T-helper 2 cell treated with Interferon-gamma antibody and Interleukin-4, amounts not matched to agents 5 μg/mL and 100 μg/mL, for 36 hours (primary cell): ENCODE measurements at regions not wholly inside any gene's neighbourhood (a gene's known extent, or its start where the extent isn't known, plus 50 kb on each side); places are given as distances from the start of the nearest gene placed in this dataset.
A peak's percentile ranks its signal among the peaks of the same experiment; 100 is the strongest.

Experiments
- DNase-seq: peaks from one replicate; pipeline ENCODE4 v3.0.0; 2021; ENCODE audit warnings: low spot score
- H3K27ac Mint-ChIP-seq: one replicate; pipeline ENCODE4 v1.8.0; 2021; ENCODE audit warnings: mild to moderate bottlenecking, mixed read lengths
- H3K27me3 Mint-ChIP-seq: one replicate; pipeline ENCODE4 v1.8.0; 2021; ENCODE audit warnings: low read depth, mixed read lengths
- H3K36me3 Mint-ChIP-seq: one replicate; pipeline ENCODE4 v1.8.0; 2021; ENCODE audit warnings: low read depth, mixed read lengths
- H3K4me1 Mint-ChIP-seq: one replicate; pipeline ENCODE4 v1.8.0; 2021; ENCODE audit warnings: low read depth, mixed read lengths
- H3K4me3 Mint-ChIP-seq: one replicate; pipeline ENCODE4 v1.8.0; 2022; ENCODE audit warnings: mild to moderate bottlenecking, moderate library complexity, mixed read lengths
- H3K9me3 Mint-ChIP-seq: one replicate; pipeline ENCODE4 v1.8.0; 2021; ENCODE audit warnings: mixed read lengths

GRCh38 chr12:96143392-96143791 is 50.8 kb upstream of the ELK3 start:
- H3K27me3 Mint-ChIP-seq: no peaks in the 10 kb centered on the region
- peak overlapping the region; percentile 7 for H3K4me3 Mint-ChIP-seq
- H3K27ac Mint-ChIP-seq: peak overlapping the region; percentile 4
- H3K36me3 Mint-ChIP-seq: no peaks in the 10 kb centered on the region
- H3K4me1 Mint-ChIP-seq: peaks cover 16% of the 10 kb centered on the region
- DNase-seq: no peak
- peaks cover 4% of the 10 kb centered on the region for H3K9me3 Mint-ChIP-seq

GRCh38 chr12:96143827-96144565 is 50.2 kb upstream of the ELK3 start:
- no peaks in the 10 kb centered on the region for H3K27me3 Mint-ChIP-seq
- peaks cover 4% of the 10 kb centered on the region for H3K9me3 Mint-ChIP-seq
- DNase-seq: no peak
- H3K4me3 Mint-ChIP-seq: no peak overlapping the region
- H3K27ac Mint-ChIP-seq: no peak overlapping the region
- H3K36me3 Mint-ChIP-seq: no peaks in the 10 kb centered on the region
- peaks cover 16% of the 10 kb centered on the region for H3K4me1 Mint-ChIP-seq
